ENCODE measurements at regions not wholly inside any gene's neighbourhood (a gene's known extent, or its start where the extent isn't known, plus 50 kb on each side); places are given as distances from the start of the nearest gene placed in this dataset.

DNA sequence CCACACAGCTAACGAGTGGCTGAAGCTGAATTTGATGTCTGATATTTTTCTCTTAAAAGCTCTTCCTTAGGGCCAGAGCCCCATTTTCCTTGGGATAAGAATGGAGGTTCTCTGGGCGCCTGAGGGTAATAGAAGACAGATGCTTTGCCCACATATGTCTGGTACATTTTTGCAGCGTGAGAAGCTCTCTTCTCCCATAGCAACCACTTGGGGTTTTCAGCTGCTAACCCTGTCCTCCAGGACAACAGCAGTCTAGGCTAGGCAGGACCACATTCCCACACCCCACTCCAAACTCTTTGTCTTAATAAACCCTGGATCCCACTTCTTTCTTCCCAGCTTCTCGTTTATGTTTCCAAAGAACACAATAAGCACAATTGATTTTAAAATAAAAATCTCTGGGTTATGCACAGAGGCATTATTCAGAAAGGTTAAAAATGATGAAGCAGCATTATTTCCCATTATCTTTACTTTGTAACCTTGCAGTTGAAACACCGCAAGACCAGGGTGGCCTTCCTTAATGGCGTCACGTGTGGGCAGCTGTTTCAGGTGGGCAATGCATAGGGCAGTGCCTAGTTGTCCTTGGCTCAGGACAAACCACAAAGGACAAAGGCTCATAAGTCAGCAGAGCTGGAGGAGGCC lies 56.5 kb upstream of the NTRK3 start:
- DNase-seq = no peak

DNA sequence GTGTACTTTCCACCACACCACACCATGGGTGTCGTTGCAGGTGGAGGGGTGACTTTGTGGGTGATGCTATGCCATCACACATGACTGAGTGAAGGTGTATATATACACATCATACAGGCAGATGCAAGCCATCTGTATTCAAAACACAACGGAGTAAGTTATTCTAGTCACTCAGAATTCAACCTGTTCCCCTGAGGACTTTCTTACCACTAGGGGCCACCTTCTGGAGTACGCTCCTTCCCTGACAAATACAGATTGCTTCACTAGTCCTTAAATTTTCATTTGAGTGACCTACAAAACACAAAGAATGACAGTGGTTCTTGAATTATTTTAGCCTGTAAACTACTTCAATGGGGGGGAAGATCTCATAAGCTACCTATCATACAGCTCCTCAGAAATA lies 52.8 kb upstream of the NTRK3 start:
- no peak for DNase-seq

DNA sequence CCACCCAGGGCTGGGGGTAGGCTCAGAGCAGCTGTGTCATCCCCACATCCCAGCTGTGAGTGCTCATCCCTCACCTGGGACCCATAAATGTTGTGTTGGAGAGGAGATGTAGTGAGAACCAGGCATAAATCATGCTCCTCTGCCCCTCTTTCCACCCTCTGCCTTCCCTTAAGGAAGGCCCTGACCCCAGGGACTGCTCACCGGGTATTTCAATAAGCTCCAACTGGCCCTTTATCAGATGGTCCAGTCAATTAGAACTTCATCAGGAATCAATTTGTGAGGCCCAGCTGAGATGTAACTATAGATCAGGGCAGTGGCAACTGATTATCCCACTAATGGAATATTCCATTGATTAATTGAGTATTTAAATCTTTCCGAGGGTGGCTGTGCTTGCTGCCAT lies 50.8 kb upstream of the NTRK3 start:
- DNase-seq = no peak

Measured in activated CD4-positive, alpha-beta T cell treated with anti-CD3 and anti-CD28 coated beads, Interleukin-10, Interleukin-2, amounts not matched to agents 100 ng/mL and 50 ng/mL, durations not matched to agents 16 hours and 8 hours (primary cell).